B cell (primary cell): ENCODE measurements at regions not wholly inside any gene's neighbourhood (a gene's known extent, or its start where the extent isn't known, plus 50 kb on each side); places are given as distances from the start of the nearest gene placed in this dataset.

Source experiments
- ATAC-seq: fragments of 200-7000 bp; cut with Tn5 transposase; one replicate; pipeline ENCODE4 v1.10.0; 2021; ENCODE audit warnings: low read depth, mild to moderate bottlenecking, moderate number of reproducible peaks, moderate library complexity
- CTCF ChIA-PET: fragments of 350-600 bp; sonication (Branson Sonifier 250); formaldehyde crosslinking; loops from one replicate; lab custom pipeline; 2021; ENCODE audit warnings: antibody characterized with exemption, inconsistent platforms; lab: Charles Lee
- POLR2A ChIA-PET: fragments of 350-600 bp; sonication (Branson Sonifier 250); formaldehyde crosslinking; loops from one replicate; lab custom pipeline; 2021; ENCODE audit warnings: antibody characterized with exemption; lab: Charles Lee
- DNase-seq: peaks from one replicate; pipeline ENCODE4 v3.0.0; 2013
- H2AFZ ChIP-seq: 2 replicates; pipeline ENCODE4 v1.6.1; 2012; ENCODE audit warnings: mild to moderate bottlenecking, low read depth, low read length; ENCODE audit not compliant: insufficient read depth, poor library complexity, severe bottlenecking
- H3K27ac ChIP-seq, 2 donors: 1 replicate in 1 of 2; 2 replicates in 1 of 2; pipeline ENCODE4 v1.5.1; 2012 to 2013; ENCODE audit warnings: low read length in 2 of 2, mild to moderate bottlenecking in 2 of 2, moderate library complexity in 1 of 2
- H3K27me3 ChIP-seq, 4 experiments: fragments of 200-600 bp in 1 of 4; sonication (generic) in 1 of 4; replicated peaks in 1 of 4; 1 replicate in 2 of 4; 2 replicates in 2 of 4; pipeline versions ENCODE4 v1.6.1 to v1.7.0; 2013 to 2016; ENCODE audit warnings: low read length in 3 of 4, mild to moderate bottlenecking in 2 of 4, mixed read lengths in 1 of 4, moderate library complexity in 1 of 4; ENCODE audit not compliant: insufficient read depth in 4 of 4, control insufficient read depth in 3 of 4; ENCODE audit errors: control extremely low read depth in 1 of 4
- H3K36me3 ChIP-seq, 2 experiments: replicated peaks in 1 of 2; 1 replicate in 1 of 2; 2 replicates in 1 of 2; pipeline versions ENCODE4 v1.6.1 to v1.7.1; 2013; ENCODE audit warnings: low read length in 1 of 2; ENCODE audit not compliant: insufficient read depth in 2 of 2, control insufficient read depth in 1 of 2; ENCODE audit errors: control extremely low read depth in 1 of 2, extremely low read depth in 1 of 2
- H3K4me1 ChIP-seq, 2 donors: fragments of 200-600 bp in 1 of 2; sonication (generic) in 1 of 2; 1 replicate in 1 of 2; 2 replicates in 1 of 2; pipeline versions ENCODE4 v1.5.1 to v1.6.1; 2013 to 2017; ENCODE audit warnings: low read length in 2 of 2; ENCODE audit not compliant: control insufficient read depth in 2 of 2, insufficient read depth in 2 of 2
- H3K4me2 ChIP-seq: replicated peaks from 2 replicates; pipeline ENCODE3; 2012; ENCODE audit warnings: mild to moderate bottlenecking, low read depth, low read length; ENCODE audit not compliant: poor library complexity, severe bottlenecking
- H3K4me3 ChIP-seq, 5 experiments: fragments of 200-600 bp in 1 of 5; sonication (generic) in 1 of 5; 1 replicate in 3 of 5; 2 replicates in 2 of 5; pipeline versions ENCODE4 v1.5.1 to v1.7.0; 2011 to 2016; ENCODE audit warnings: low read length in 4 of 5, mild to moderate bottlenecking in 4 of 5, low read depth in 2 of 5, control low read depth in 1 of 5, moderate library complexity in 1 of 5; ENCODE audit not compliant: insufficient read depth in 1 of 5; ENCODE audit errors: control extremely low read depth in 1 of 5, extremely low read depth in 1 of 5
- H3K79me2 ChIP-seq: fragments of 200-600 bp; sonication (generic); one replicate; pipeline ENCODE4 v1.6.0; 2016; ENCODE audit warnings: low read length; ENCODE audit not compliant: control insufficient read depth, insufficient read depth
- H3K9ac ChIP-seq: fragments of 200-600 bp; sonication (generic); 2 replicates; pipeline ENCODE4 v1.6.1; 2017; ENCODE audit warnings: mild to moderate bottlenecking, low read length, moderate library complexity
- H3K9me3 ChIP-seq, 3 donors: one replicate each; pipeline versions ENCODE4 v1.6.1 to v1.7.1; 2013; ENCODE audit warnings: low read length in 2 of 3; ENCODE audit not compliant: control insufficient read depth in 2 of 3, insufficient read depth in 1 of 3; ENCODE audit errors: control extremely low read depth in 1 of 3
- H4K20me1 ChIP-seq: 2 replicates; pipeline ENCODE4 v1.6.0; 2012; ENCODE audit warnings: mild to moderate bottlenecking, low read length; ENCODE audit not compliant: insufficient read depth, control insufficient read depth, poor library complexity, severe bottlenecking
- H3K27ac Mint-ChIP-seq: one replicate; pipeline ENCODE4 v1.8.0; 2021; ENCODE audit warnings: mixed read lengths
- H3K27me3 Mint-ChIP-seq: one replicate; pipeline ENCODE4 v1.8.0; 2021; ENCODE audit warnings: mixed read lengths
- H3K4me1 Mint-ChIP-seq: one replicate; pipeline ENCODE4 v1.8.0; 2021; ENCODE audit warnings: mixed read lengths
- H3K4me3 Mint-ChIP-seq: one replicate; pipeline ENCODE4 v1.8.0; 2021; ENCODE audit warnings: mixed read lengths
- H3K9me3 Mint-ChIP-seq: one replicate; pipeline ENCODE4 v1.8.0; 2022; ENCODE audit warnings: mixed read lengths; ENCODE audit not compliant: insufficient read depth
- CTCF ChIP-seq: fragments of 200-600 bp; IDR thresholded peaks from one replicate; pipeline ENCODE4 v1.8.0; 2022; ENCODE audit warnings: antibody characterized with exemption, mild to moderate bottlenecking
- EZH2 ChIP-seq: IDR thresholded peaks from 2 replicates; pipeline ENCODE4 v1.6.1; 2012; ENCODE audit warnings: borderline replicate concordance, low read depth, mild to moderate bottlenecking, moderate library complexity, low read length; ENCODE audit not compliant: insufficient read depth, poor library complexity, severe bottlenecking
- WGBS: methylation state at CpG from one replicate; pipeline ENCODE4 v1.1.5; 2013; ENCODE audit warnings: missing lambda C conversion rate; ENCODE audit not compliant: insufficient coverage; 5-methylcytosine and 5-hydroxymethylcytosine counted together
- intact Hi-C: fragments of 100-400 bp; cut with micrococcal nuclease; formaldehyde crosslinking; loops from one replicate; pipeline ENCODE4 v1.10.0; 2022

GRCh38 chr1:94623560-94624148, 82.1 kb upstream of the F3 start:
- 89% methylated on average over 5 of the region's 8 CpGs for WGBS

GRCh38 chr1:94622757-94623156, 81.2 kb upstream of the F3 start:
- no peak overlapping the region for H3K4me3 Mint-ChIP-seq

More at GRCh38 chr1:94623560-94624148, 82.1 kb upstream of the F3 start:
- no peaks in the 10 kb centered on the region for H3K9me3 ChIP-seq
- no peak for TF ChIP-seq EZH2
- no peak for TF ChIP-seq CTCF
- no peaks in the 10 kb centered on the region for H4K20me1 ChIP-seq
- no peaks in the 10 kb centered on the region for H3K4me1 ChIP-seq
- peaks cover 2% of the 10 kb centered on the region for H3K9me3 Mint-ChIP-seq
- ChIA-PET POLR2A (no interaction called here), CTCF (no interaction called here)
- H3K9ac ChIP-seq = no peak overlapping the region
- no peaks in the 10 kb centered on the region for H3K27me3 ChIP-seq
- no peak for ATAC-seq
- H3K27ac ChIP-seq = no peak overlapping the region
- H3K36me3 ChIP-seq = no peaks in the 10 kb centered on the region
- H2AFZ ChIP-seq = no peak overlapping the region
- no peak overlapping the region for H3K27ac Mint-ChIP-seq
- intact Hi-C loops = no loop called here
- H3K79me2 ChIP-seq = no peaks in the 10 kb centered on the region
- H3K4me3 ChIP-seq = no peak overlapping the region
- H3K4me2 ChIP-seq = no peak overlapping the region
- H3K27me3 Mint-ChIP-seq = no peaks in the 10 kb centered on the region
- H3K4me3 Mint-ChIP-seq = no peak overlapping the region
- DNase-seq = no peak
- H3K4me1 Mint-ChIP-seq = no peaks in the 10 kb centered on the region

More at GRCh38 chr1:94622757-94623156, 81.2 kb upstream of the F3 start:
- H3K9ac ChIP-seq = no peak overlapping the region
- no peaks in the 10 kb centered on the region for H3K4me1 ChIP-seq
- H3K9me3 Mint-ChIP-seq = peaks cover 5% of the 10 kb centered on the region
- H3K27ac ChIP-seq = no peak overlapping the region
- H3K36me3 ChIP-seq = no peaks in the 10 kb centered on the region
- H3K27me3 ChIP-seq = peaks cover 0 to 4% (median 0%) of the 10 kb centered on the region in 4 experiments
- ChIA-PET POLR2A (no interaction called here), CTCF (no interaction called here)
- no peaks in the 10 kb centered on the region for H3K27me3 Mint-ChIP-seq
- H3K4me2 ChIP-seq = no peak overlapping the region
- H3K9me3 ChIP-seq = peaks cover 0 to 7% (median 0%) of the 10 kb centered on the region in 3 donors
- DNase-seq (no peak), ATAC-seq (no peak)
- 83% methylated on average over 8 of the region's 10 CpGs for WGBS
- H3K27ac Mint-ChIP-seq = no peak overlapping the region
- TF ChIP-seq EZH2 (no peak), CTCF (no peak)
- no peaks in the 10 kb centered on the region for H4K20me1 ChIP-seq
- H2AFZ ChIP-seq = no peak overlapping the region
- H3K4me1 Mint-ChIP-seq = no peaks in the 10 kb centered on the region
- intact Hi-C loops = no loop called here
- H3K4me3 ChIP-seq = no peak overlapping the region
- H3K79me2 ChIP-seq = no peaks in the 10 kb centered on the region
